SK-N-SH (cell line): ENCODE measurements at regions not wholly inside any gene's neighbourhood (a gene's known extent, or its start where the extent isn't known, plus 50 kb on each side); places are given as distances from the start of the nearest gene placed in this dataset.
A peak's percentile ranks its signal among the peaks of the same experiment; 100 is the strongest.

Experiments used
- CTCF ChIA-PET: fragments of 300-600, 350-600 bp; formaldehyde crosslinking; extraction: SDS; loops from one replicate; lab custom pipeline; 2021; lab: Yijun Ruan, JAX
- POLR2A ChIA-PET: fragments of 350-600 bp; sonication (Branson Sonifier 250); formaldehyde crosslinking; extraction: SDS; loops from one replicate; lab custom pipeline; 2020; ENCODE audit warnings: antibody characterized with exemption, inconsistent platforms; lab: Yijun Ruan, JAX
- DNase-seq: peaks from one replicate; pipeline ENCODE4 v3.0.0; 2012
- H2AFZ ChIP-seq: fragments of 200-600 bp; sonication (generic); 2 replicates; pipeline ENCODE4 v1.8.1; 2016; ENCODE audit warnings: antibody characterized with exemption, mild to moderate bottlenecking, low read depth
- H3F3A ChIP-seq: fragments of 200-600 bp; sonication (generic); replicated peaks from 2 replicates; pipeline ENCODE3; 2016; ENCODE audit warnings: antibody characterized with exemption, mild to moderate bottlenecking; ENCODE audit not compliant: insufficient read depth
- H3K27ac ChIP-seq, 2 experiments: fragments of 200-500 bp in 1 of 2; fragments of 200-600 bp in 1 of 2; sonication (Bioruptor generic) in 1 of 2; sonication (generic), shearing (Covaris generic) in 1 of 2; 2 replicates each; pipeline versions ENCODE4 v1.5.1 to v1.6.1; 2014 to 2016; ENCODE audit warnings: low read depth in 2 of 2, inconsistent platforms in 1 of 2, low read length in 1 of 2, mild to moderate bottlenecking in 1 of 2, mixed read lengths in 1 of 2
- H3K27me3 ChIP-seq: fragments of 200-600 bp; sonication (generic), shearing (Covaris generic); 2 replicates; pipeline ENCODE4 v1.6.1; 2016; ENCODE audit warnings: mixed run types; ENCODE audit not compliant: insufficient read depth
- H3K36me3 ChIP-seq, 2 experiments: fragments of 200-500 bp in 1 of 2; fragments of 200-600 bp in 1 of 2; sonication (Bioruptor generic) in 1 of 2; sonication (generic) in 1 of 2; replicated peaks in 1 of 2; 2 replicates each; pipeline versions ENCODE3 to v1.5.1; 2014 to 2016; ENCODE audit warnings: low read length in 1 of 2, mild to moderate bottlenecking in 1 of 2; ENCODE audit not compliant: insufficient read depth in 2 of 2, control insufficient read depth in 1 of 2
- H3K4me1 ChIP-seq, 2 experiments: fragments of 200-500 bp in 1 of 2; fragments of 200-600 bp in 1 of 2; sonication (Bioruptor generic) in 1 of 2; sonication (generic), shearing (Covaris generic) in 1 of 2; 2 replicates each; pipeline versions ENCODE4 v1.5.1 to v1.6.1; 2014 to 2016; ENCODE audit warnings: low read depth in 1 of 2, low read length in 1 of 2, mixed run types in 1 of 2; ENCODE audit not compliant: insufficient read depth in 2 of 2, control insufficient read depth in 1 of 2
- H3K4me2 ChIP-seq: fragments of 200-600 bp; sonication (generic), shearing (Covaris generic); 2 replicates; pipeline ENCODE4 v1.6.1; 2017; ENCODE audit warnings: mixed run types
- H3K4me3 ChIP-seq, 2 experiments: fragments of 200-500 bp in 1 of 2; fragments of 200-600 bp in 1 of 2; sonication (Bioruptor generic) in 1 of 2; sonication (generic), shearing (Covaris generic) in 1 of 2; 2 replicates each; pipeline versions ENCODE4 v1.5.1 to v1.8.1; 2014 to 2016; ENCODE audit warnings: low read depth in 2 of 2, inconsistent platforms in 1 of 2, low read length in 1 of 2, mild to moderate bottlenecking in 1 of 2, mixed read lengths in 1 of 2, moderate library complexity in 1 of 2
- H3K79me2 ChIP-seq: fragments of 200-600 bp; sonication (generic); 2 replicates; pipeline ENCODE4 v1.8.1; 2017; ENCODE audit warnings: mild to moderate bottlenecking; ENCODE audit not compliant: insufficient read depth
- H3K9ac ChIP-seq: fragments of 200-600 bp; sonication (generic); 2 replicates; pipeline ENCODE4 v1.6.1; 2017; ENCODE audit warnings: mixed run types
- H3K9me2 ChIP-seq: fragments of 200-600 bp; sonication (generic); 2 replicates; pipeline ENCODE4 v1.6.1; 2017; ENCODE audit warnings: mixed run types
- H3K9me3 ChIP-seq: fragments of 200-600 bp; sonication (generic); 2 replicates; pipeline ENCODE4 v1.6.1; 2017; ENCODE audit warnings: mixed run types, mild to moderate bottlenecking, moderate library complexity
- H4K20me1 ChIP-seq: fragments of 200-600 bp; sonication (generic); 2 replicates; pipeline ENCODE4 v1.6.1; 2017; ENCODE audit warnings: mild to moderate bottlenecking, mixed run types; ENCODE audit not compliant: insufficient read depth
- EZH2phosphoT487 ChIP-seq: fragments of 200-600 bp; sonication (generic); IDR thresholded peaks from 2 replicates; pipeline ENCODE4 v1.6.1; 2017; ENCODE audit warnings: low read depth, mixed run types, mild to moderate bottlenecking, antibody characterized with exemption, moderate library complexity, borderline replicate concordance
- FOXJ3 ChIP-seq: sonication (generic); formaldehyde crosslinking; IDR thresholded peaks from 2 replicates; pipeline ENCODE4 v1.5.1; 2020; ENCODE audit warnings: mild to moderate bottlenecking, missing genetic modification reagents
- FOXM1 ChIP-seq: IDR thresholded peaks from 2 replicates; pipeline ENCODE4 v1.4.0; 2012; ENCODE audit warnings: low read depth, mild to moderate bottlenecking
- GABPA ChIP-seq: IDR thresholded peaks from 2 replicates; pipeline ENCODE4 v1.4.0; 2012; ENCODE audit warnings: low read depth, mild to moderate bottlenecking
- MAX ChIP-seq: IDR thresholded peaks from 2 replicates; pipeline ENCODE4 v1.4.0; 2012; ENCODE audit warnings: low read depth
- MEF2A ChIP-seq: IDR thresholded peaks from 2 replicates; pipeline ENCODE4 v1.4.0; 2012; ENCODE audit warnings: low read depth, borderline replicate concordance
- NFIC ChIP-seq: IDR thresholded peaks from 2 replicates; pipeline ENCODE4 v1.4.0; 2012; ENCODE audit warnings: borderline replicate concordance
- POLR2AphosphoS5 ChIP-seq: IDR thresholded peaks from 2 replicates; pipeline ENCODE4 v1.6.1; 2012; ENCODE audit warnings: low read depth, low read length
- RAD21 ChIP-seq: IDR thresholded peaks from 2 replicates; pipeline ENCODE4 v1.6.1; 2012; ENCODE audit warnings: mild to moderate bottlenecking, low read length
- RCOR1 ChIP-seq: fragments of 150-350 bp; IDR thresholded peaks from 2 replicates; pipeline ENCODE4 v1.6.1; 2017; ENCODE audit warnings: antibody characterized with exemption, low read length
- SMC3 ChIP-seq: IDR thresholded peaks from 2 replicates; pipeline ENCODE4 v1.6.1; 2012; ENCODE audit warnings: low read depth, low read length, improper control_type of control experiment
- TCF12 ChIP-seq: IDR thresholded peaks from 2 replicates; pipeline ENCODE4 v1.4.0; 2012
- YY1 ChIP-seq: IDR thresholded peaks from 2 replicates; pipeline ENCODE4 v1.4.0; 2012; ENCODE audit warnings: low read depth, mild to moderate bottlenecking
- WGBS: methylation state at CpG from one replicate; pipeline ENCODE4 v1.1.6; 2017; ENCODE audit warnings: low lambda C conversion rate; 5-methylcytosine and 5-hydroxymethylcytosine counted together
- TF ChIP-seq, protein P1 (sequence below): fragments of 200-600 bp; sonication (generic); IDR thresholded peaks from 2 replicates; pipeline ENCODE4 v1.6.1; 2017; ENCODE audit warnings: antibody characterized with exemption, mild to moderate bottlenecking, moderate library complexity
- TF ChIP-seq, protein P2 (sequence below): IDR thresholded peaks from 2 replicates; pipeline ENCODE4 v1.4.0; 2012; ENCODE audit warnings: low read depth, borderline replicate concordance

DNA sequence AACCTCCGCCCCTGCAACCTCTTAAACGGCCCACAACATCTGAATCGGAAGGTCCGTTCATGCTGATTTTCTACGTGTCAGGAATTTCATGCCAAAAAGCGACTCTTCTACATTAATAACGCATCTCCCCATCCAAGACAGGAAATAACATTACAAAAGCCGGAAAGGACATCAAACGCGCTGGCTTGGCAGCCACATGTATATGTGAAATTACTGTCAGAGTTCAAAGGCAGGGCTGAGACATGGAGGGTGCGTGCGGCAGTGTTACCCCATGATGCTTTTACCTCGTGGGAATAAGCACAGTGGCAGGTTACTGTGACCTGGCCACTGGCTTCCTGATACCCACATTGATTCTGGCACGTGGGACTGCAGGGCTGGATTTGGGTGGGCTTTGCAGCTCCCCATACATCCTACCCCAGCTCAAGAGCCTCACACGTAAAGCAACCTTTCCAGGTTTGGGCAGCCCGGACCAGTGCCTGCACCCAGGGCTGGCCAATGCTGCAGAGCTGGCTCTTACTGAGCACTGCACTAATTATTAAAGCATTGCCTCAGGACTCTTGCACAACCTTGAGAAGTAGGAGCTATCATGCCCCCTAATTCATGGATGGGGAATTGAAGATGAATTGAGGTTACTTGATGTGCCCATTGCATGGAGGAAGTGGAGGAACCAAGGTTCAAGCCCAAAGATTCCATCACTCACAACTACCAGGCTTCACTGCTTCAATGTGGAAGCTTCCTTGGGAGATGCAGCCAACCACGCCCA, 120.6 kb upstream of the FOXF1 start:
- no peak for DNase-seq
- Histone ChIP-seq H2AFZ (no peak overlapping the region), H3K27ac (no peak overlapping the region), H3K4me1 (peaks cover 0 to 17% of the 10 kb centered on the region in 2 experiments; a peak in 2 of 4 replicates), H3K4me2 (no peak overlapping the region), H3F3A (peaks cover 16% of the 10 kb centered on the region), H3K79me2 (no peaks in the 10 kb centered on the region)
- CTCF ChIA-PET, result no interaction called here
- TF ChIP-seq FOXJ3 (CRISPR knock-in tag) (no peak), EZH2phosphoT487 (no peak), TCF12 (no peak)
- TF ChIP-seq, all 33 proteins: peak for 0
- no peaks in the 10 kb centered on the region for H4K20me1 ChIP-seq
- H3K9ac ChIP-seq, result no peak overlapping the region
- no peaks in the 10 kb centered on the region for H3K27me3 ChIP-seq
- POLR2A ChIA-PET, result no interaction called here
- no peaks in the 10 kb centered on the region for H3K9me2 ChIP-seq
- WGBS, result 76% methylated on average over 14 of the region's 17 CpGs
- H3K4me3 ChIP-seq, result no peak overlapping the region
- H3K36me3 ChIP-seq, result no peaks in the 10 kb centered on the region
- no peaks in the 10 kb centered on the region for H3K9me3 ChIP-seq

- H3K79me2 ChIP-seq, result no peaks in the 10 kb centered on the region
- no peak overlapping the region for H3K4me3 ChIP-seq
- H3F3A ChIP-seq, result peaks cover 16% of the 10 kb centered on the region
- peaks cover 0 to 18% of the 10 kb centered on the region in 2 experiments; a peak in 2 of 4 replicates for H3K4me1 ChIP-seq
- no peak overlapping the region for H2AFZ ChIP-seq
- H3K9me2 ChIP-seq, result no peaks in the 10 kb centered on the region
- no peaks in the 10 kb centered on the region for H3K36me3 ChIP-seq
- H3K9me3 ChIP-seq, result no peaks in the 10 kb centered on the region
- H3K27me3 ChIP-seq, result no peaks in the 10 kb centered on the region
- DNase-seq, result no peak
- no peak overlapping the region for H3K9ac ChIP-seq
- no peak overlapping the region for H3K4me2 ChIP-seq
- ChIA-PET CTCF (no interaction called here), POLR2A (no interaction called here)
- TF ChIP-seq, protein P1, sequence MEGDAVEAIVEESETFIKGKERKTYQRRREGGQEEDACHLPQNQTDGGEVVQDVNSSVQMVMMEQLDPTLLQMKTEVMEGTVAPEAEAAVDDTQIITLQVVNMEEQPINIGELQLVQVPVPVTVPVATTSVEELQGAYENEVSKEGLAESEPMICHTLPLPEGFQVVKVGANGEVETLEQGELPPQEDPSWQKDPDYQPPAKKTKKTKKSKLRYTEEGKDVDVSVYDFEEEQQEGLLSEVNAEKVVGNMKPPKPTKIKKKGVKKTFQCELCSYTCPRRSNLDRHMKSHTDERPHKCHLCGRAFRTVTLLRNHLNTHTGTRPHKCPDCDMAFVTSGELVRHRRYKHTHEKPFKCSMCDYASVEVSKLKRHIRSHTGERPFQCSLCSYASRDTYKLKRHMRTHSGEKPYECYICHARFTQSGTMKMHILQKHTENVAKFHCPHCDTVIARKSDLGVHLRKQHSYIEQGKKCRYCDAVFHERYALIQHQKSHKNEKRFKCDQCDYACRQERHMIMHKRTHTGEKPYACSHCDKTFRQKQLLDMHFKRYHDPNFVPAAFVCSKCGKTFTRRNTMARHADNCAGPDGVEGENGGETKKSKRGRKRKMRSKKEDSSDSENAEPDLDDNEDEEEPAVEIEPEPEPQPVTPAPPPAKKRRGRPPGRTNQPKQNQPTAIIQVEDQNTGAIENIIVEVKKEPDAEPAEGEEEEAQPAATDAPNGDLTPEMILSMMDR, result no peak
- no peak for TF ChIP-seq EZH2phosphoT487
- no peak for TF ChIP-seq SMC3
- TF ChIP-seq MEF2A, result no peak
- no peak for TF ChIP-seq MAX
- no peak for TF ChIP-seq POLR2AphosphoS5
- no peaks in the 10 kb centered on the region for H4K20me1 ChIP-seq
- H3K27ac ChIP-seq, result no peak overlapping the region
- WGBS, result 58% methylated on average over 1 of the region's 1 CpG
Measured at GRCh38 chr16:86390335-86390734, 120.0 kb upstream of the FOXF1 start.

GRCh38 chr16:86391486-86391885, 118.8 kb upstream of the FOXF1 start:
- POLR2A ChIA-PET, result no interaction called here
- H3F3A ChIP-seq, result peaks cover 26% of the 10 kb centered on the region
- H3K4me1 ChIP-seq, result peaks cover 0 to 29% of the 10 kb centered on the region in 2 experiments; a peak in 2 of 4 replicates
- peak overlapping the region; percentile 25; the same call in 1 of the 2 replicates for H3K4me2 ChIP-seq
- no peaks in the 10 kb centered on the region for H3K36me3 ChIP-seq
- no peak for DNase-seq
- no peak overlapping the region for H3K4me3 ChIP-seq
- 76% methylated on average over 3 of the region's 6 CpGs for WGBS
- no peak overlapping the region for H3K9ac ChIP-seq
- H3K27me3 ChIP-seq, result no peaks in the 10 kb centered on the region
- CTCF ChIA-PET, result interaction anchor here (1.3 kb wide), 1 partner anchor 126 kb away, joined by 5 read pairs; no protein-coding TSS in a partner anchor
- H3K79me2 ChIP-seq, result no peaks in the 10 kb centered on the region
- no peaks in the 10 kb centered on the region for H4K20me1 ChIP-seq
- H3K9me2 ChIP-seq, result no peaks in the 10 kb centered on the region
- peak overlapping the region; percentile 61; the same call in 1 of the 2 replicates for H2AFZ ChIP-seq
- H3K9me3 ChIP-seq, result no peaks in the 10 kb centered on the region
- peak overlapping the region in 1 of 2 experiments; percentile 51; a peak in 1 of 4 replicates for H3K27ac ChIP-seq
- no peak for TF ChIP-seq YY1
- no peak for TF ChIP-seq RCOR1
- TF ChIP-seq GABPA, result no peak
- TF ChIP-seq NFIC, result no peak
- TF ChIP-seq, protein P2, sequence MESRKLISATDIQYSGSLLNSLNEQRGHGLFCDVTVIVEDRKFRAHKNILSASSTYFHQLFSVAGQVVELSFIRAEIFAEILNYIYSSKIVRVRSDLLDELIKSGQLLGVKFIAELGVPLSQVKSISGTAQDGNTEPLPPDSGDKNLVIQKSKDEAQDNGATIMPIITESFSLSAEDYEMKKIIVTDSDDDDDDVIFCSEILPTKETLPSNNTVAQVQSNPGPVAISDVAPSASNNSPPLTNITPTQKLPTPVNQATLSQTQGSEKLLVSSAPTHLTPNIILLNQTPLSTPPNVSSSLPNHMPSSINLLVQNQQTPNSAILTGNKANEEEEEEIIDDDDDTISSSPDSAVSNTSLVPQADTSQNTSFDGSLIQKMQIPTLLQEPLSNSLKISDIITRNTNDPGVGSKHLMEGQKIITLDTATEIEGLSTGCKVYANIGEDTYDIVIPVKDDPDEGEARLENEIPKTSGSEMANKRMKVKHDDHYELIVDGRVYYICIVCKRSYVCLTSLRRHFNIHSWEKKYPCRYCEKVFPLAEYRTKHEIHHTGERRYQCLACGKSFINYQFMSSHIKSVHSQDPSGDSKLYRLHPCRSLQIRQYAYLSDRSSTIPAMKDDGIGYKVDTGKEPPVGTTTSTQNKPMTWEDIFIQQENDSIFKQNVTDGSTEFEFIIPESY, result no peak
- TF ChIP-seq RAD21, result no peak
- TF ChIP-seq MAX, result no peak
- TF ChIP-seq FOXM1, result no peak
- TF ChIP-seq, all 33 proteins: peak for 0
